Heart left ventricle (tissue), 16 donors: ENCODE measurements at regions not wholly inside any gene's neighbourhood (a gene's known extent, or its start where the extent isn't known, plus 50 kb on each side); places are given as distances from the start of the nearest gene placed in this dataset.

ENCODE experiments used
- ATAC-seq, 4 donors: fragments of 200-7000 bp; cut with Tn5 transposase; one replicate each; pipeline ENCODE4 v1.9.1; 2020 to 2022; ENCODE audit warnings: moderate library complexity in 4 of 4, mild to moderate bottlenecking in 3 of 4, moderate number of reproducible peaks in 1 of 4
- DNase-seq, 5 donors: peaks; one replicate each; pipeline ENCODE4 v3.0.0-alpha.2; 2020
- H3K27ac ChIP-seq, 12 donors: fragments of 200-600 bp; sonication (generic) in 4 of 12; one replicate each; pipeline versions ENCODE4 v1.5.0 to v1.8.0; 2016 to 2022; ENCODE audit warnings: mild to moderate bottlenecking in 2 of 12
- H3K27me3 ChIP-seq, 9 donors: fragments of 200-600 bp; sonication (generic) in 2 of 9; one replicate each; pipeline versions ENCODE4 v1.5.1 to v1.8.0; 2016 to 2022; ENCODE audit warnings: mild to moderate bottlenecking in 3 of 9
- H3K36me3 ChIP-seq, 9 donors: fragments of 200-600 bp; sonication (generic) in 2 of 9; one replicate each; pipeline versions ENCODE4 v1.5.0 to v1.8.0; 2018 to 2022; ENCODE audit warnings: mild to moderate bottlenecking in 2 of 9
- H3K4me1 ChIP-seq, 12 donors: fragments of 200-600 bp; sonication (generic) in 4 of 12; one replicate each; pipeline versions ENCODE4 v1.5.0 to v1.8.0; 2016 to 2022; ENCODE audit warnings: mild to moderate bottlenecking in 3 of 12
- H3K4me3 ChIP-seq, 12 donors: fragments of 200-600 bp; sonication (generic) in 4 of 12; one replicate each; pipeline versions ENCODE4 v1.5.0 to v1.8.0; 2017 to 2022; ENCODE audit warnings: mild to moderate bottlenecking in 9 of 12, moderate library complexity in 4 of 12
- H3K9me3 ChIP-seq, 12 donors: fragments of 200-600 bp; sonication (generic) in 4 of 12; one replicate each; pipeline versions ENCODE4 v1.5.0 to v1.8.0; 2016 to 2022; ENCODE audit warnings: mild to moderate bottlenecking in 1 of 12
- CTCF ChIP-seq, 12 donors: fragments of 200-600 bp; sonication (generic) in 4 of 12; IDR thresholded peaks; one replicate each; pipeline versions ENCODE4 v1.5.0 to v1.8.0; 2018 to 2022; ENCODE audit warnings: antibody characterized with exemption in 12 of 12, mild to moderate bottlenecking in 5 of 12
- POLR2A ChIP-seq, 2 donors: fragments of 450-650 bp; IDR thresholded peaks; one replicate each; pipeline ENCODE4 v1.6.1; 2017; ENCODE audit warnings: antibody characterized with exemption in 2 of 2, mild to moderate bottlenecking in 2 of 2, moderate library complexity in 2 of 2
- WGBS, 4 donors: extraction: QIAGEN DNeasy Blood & Tissue Kit in 2 of 4; methylation state at CpG; one replicate each; pipeline versions ENCODE4 v1.1.5 to v1.1.7; 2013 to 2018; 5-methylcytosine and 5-hydroxymethylcytosine counted together
- intact Hi-C, 10 donors: fragments of 100-400 bp; cut with DNase I; formaldehyde crosslinking; loops; one replicate each; pipeline versions ENCODE4 v1.11.1 to v1.14.2; 2022
- donor health status: ischemic (EF 13 %, LVEDD 7.1; RV severe dilation, severe dysfunction).
- donor health status: healthy with polysubstance abuse.
- donor health status: DM: no; HTN: yes; CAD: no.
- donor health status: DM: no; HTN: no; CAD: no.
- donor health status: ischemic (EF 25% LVEDD 6.9; RV normal size, moderate dysfunction).
- donor health status: ischemic (EF 25% LVEDD 5.7; RV mildly dilated, moderate dysfunction).
- donor health status: healthy.
- donor health status: DM: yes; HTN: yes; CAD: no.
- donor health status: ischemic (EF 35%, LVEDD 5.7; RV mildly dilated, moderate dysfunction).
- donor health status: nonischemic (EF 11% LVEDD 7.7; RV severe dilation, severe dysfunction).
- donor health status: DM: yes; HTN: yes; CAD: no.
- donor health status: PGD.
- donor health status: ischemic (EF 29% LVEDD 5.4; RV normal size, mild dysfunction).
- donor health status: nonischemic (EF 23%, LVEDD 6.1; RV moderate dilation, normal function).

GRCh38 chr13:99765869-99766268 lies 205.7 kb downstream of the ZIC5 start:
- ATAC-seq (no peak), DNase-seq (no peak)
- Histone ChIP-seq H3K27ac (no peak overlapping the region), H3K9me3 (peaks cover 0 to 74% (median 33%) of the 10 kb centered on the region in 12 donors), H3K4me1 (no peaks in the 10 kb centered on the region), H3K27me3 (no peaks in the 10 kb centered on the region), H3K4me3 (no peak overlapping the region), H3K36me3 (no peaks in the 10 kb centered on the region)
- intact Hi-C loops, result no loop called here
- 80 to 90% (median 82%) methylated on average over 2 of the region's 2 CpGs for WGBS, 4 donors
- no peak for TF ChIP-seq POLR2A (IDR thresholded peaks at IDR 0.05)
- no peak for TF ChIP-seq CTCF (IDR thresholded peaks at IDR 0.05)

- no peak for ATAC-seq
- Histone ChIP-seq H3K4me3 (no peak overlapping the region), H3K4me1 (no peaks in the 10 kb centered on the region), H3K27me3 (no peaks in the 10 kb centered on the region), H3K9me3 (peaks cover 0 to 59% (median 30%) of the 10 kb centered on the region in 12 donors), H3K27ac (no peak overlapping the region), H3K36me3 (no peaks in the 10 kb centered on the region)
- intact Hi-C loops, result no loop called here
- no peak for TF ChIP-seq CTCF (IDR thresholded peaks at IDR 0.05)
- TF ChIP-seq POLR2A (IDR thresholded peaks at IDR 0.05), result no peak
- DNase-seq, result no peak
These were observed 211.1 kb downstream of the ZIC5 start for GRCh38 chr13:99760456-99760855.

GRCh38 chr13:99759163-99759552 lies 212.4 kb downstream of the ZIC5 start:
- 94 to 98% (median 95%) methylated on average over 2 of the region's 2 CpGs for WGBS, 4 donors
- Histone ChIP-seq H3K36me3 (no peaks in the 10 kb centered on the region), H3K27me3 (no peaks in the 10 kb centered on the region), H3K4me1 (no peaks in the 10 kb centered on the region), H3K27ac (no peak overlapping the region), H3K9me3 (peaks cover 0 to 46% (median 17%) of the 10 kb centered on the region in 12 donors), H3K4me3 (no peak overlapping the region)
- ATAC-seq (no peak), DNase-seq (no peak)
- no peak for TF ChIP-seq CTCF (IDR thresholded peaks at IDR 0.05)
- TF ChIP-seq POLR2A (IDR thresholded peaks at IDR 0.05), result no peak
- intact Hi-C loops, result no loop called here

GRCh38 chr13:99758460-99759162 lies 213.0 kb downstream of the ZIC5 start:
- H3K27me3 ChIP-seq, result no peaks in the 10 kb centered on the region
- 68 to 80% (median 74%) methylated on average over 6 of the region's 6 CpGs for WGBS, 4 donors
- intact Hi-C loops, result no loop called here
- no peaks in the 10 kb centered on the region for H3K36me3 ChIP-seq
- ATAC-seq (peak in 1 of 4 donors; percentile 15), DNase-seq (no peak)
- H3K27ac ChIP-seq, result no peak overlapping the region
- no peak for TF ChIP-seq CTCF (IDR thresholded peaks at IDR 0.05)
- no peak for TF ChIP-seq POLR2A (IDR thresholded peaks at IDR 0.05)
- no peak overlapping the region for H3K4me3 ChIP-seq
- H3K9me3 ChIP-seq, result peaks cover 0 to 40% (median 14%) of the 10 kb centered on the region in 12 donors
- H3K4me1 ChIP-seq, result no peaks in the 10 kb centered on the region
